ENCODE measurements at regions not wholly inside any gene's neighbourhood (a gene's known extent, or its start where the extent isn't known, plus 50 kb on each side); places are given as distances from the start of the nearest gene placed in this dataset.
"Not testable (repeated sequence)": the region's sequence is repeated elsewhere in the genome, so short reads cannot be mapped to it uniquely, and the experiment has no call there.

DNA sequence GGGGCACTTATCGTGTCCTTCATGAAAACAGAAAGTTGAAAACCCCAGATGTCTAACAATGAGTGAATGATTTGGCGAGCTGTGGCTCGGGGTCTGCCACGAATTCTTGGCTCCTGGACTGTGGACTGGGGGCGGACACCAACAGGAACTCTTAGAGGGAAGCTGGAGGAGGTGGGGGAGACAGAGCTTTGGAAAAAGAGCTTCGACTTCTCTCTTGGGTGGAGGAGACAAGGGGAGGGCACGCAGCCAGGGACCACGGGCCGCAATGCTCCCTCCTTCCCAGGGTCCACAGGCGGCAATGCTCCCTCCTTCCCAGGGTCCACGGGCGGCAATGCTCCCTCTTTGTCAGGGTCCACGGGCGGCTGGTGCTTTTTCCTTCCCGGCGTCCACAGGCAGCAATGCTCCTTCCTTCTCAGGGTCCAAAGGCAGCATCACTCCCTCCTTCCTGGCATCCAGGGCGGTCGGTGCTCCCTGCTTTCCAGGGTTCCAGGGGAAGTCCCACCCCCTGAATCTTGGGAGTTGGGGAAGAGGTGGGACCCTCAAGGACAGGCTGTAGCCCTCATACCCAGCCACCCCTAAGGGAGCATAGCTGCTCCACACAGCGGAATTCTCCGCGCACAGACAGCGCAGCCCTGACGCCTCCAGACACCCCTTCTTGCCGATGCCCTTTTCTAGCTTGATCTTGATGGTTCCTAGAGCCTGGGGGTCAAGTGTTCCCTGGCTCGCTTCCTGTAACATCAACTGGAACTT is 149.0 kb downstream of the LAT start:
- TF ChIP-seq POLR2AphosphoS5 (IDR thresholded peaks at IDR 0.05; ENCODE audit: low read length); POLR2A (IDR thresholded peaks at IDR 0.05; ENCODE audit: low read depth, low read length); BCL11A (IDR thresholded peaks at IDR 0.05; ENCODE audit: low read depth, low read length); TAF1 (IDR thresholded peaks at IDR 0.05; ENCODE audit: borderline replicate concordance, low read depth, low read length); EZH2 (IDR thresholded peaks at IDR 0.05; ENCODE audit: borderline replicate concordance, control insufficient read depth, low read depth, low read length); BHLHE40 (IDR thresholded peaks at IDR 0.05; ENCODE audit: borderline replicate concordance in 1 of 2, low read depth in 2 of 2, low read length in 1 of 2); NR2C2 (IDR thresholded peaks at IDR 0.05; ENCODE audit: borderline replicate concordance, control insufficient read depth, insufficient read length, low read depth); ZNF24 (IDR thresholded peaks at IDR 0.05): not testable (repeated sequence)
- TF ChIP-seq, protein P1, sequence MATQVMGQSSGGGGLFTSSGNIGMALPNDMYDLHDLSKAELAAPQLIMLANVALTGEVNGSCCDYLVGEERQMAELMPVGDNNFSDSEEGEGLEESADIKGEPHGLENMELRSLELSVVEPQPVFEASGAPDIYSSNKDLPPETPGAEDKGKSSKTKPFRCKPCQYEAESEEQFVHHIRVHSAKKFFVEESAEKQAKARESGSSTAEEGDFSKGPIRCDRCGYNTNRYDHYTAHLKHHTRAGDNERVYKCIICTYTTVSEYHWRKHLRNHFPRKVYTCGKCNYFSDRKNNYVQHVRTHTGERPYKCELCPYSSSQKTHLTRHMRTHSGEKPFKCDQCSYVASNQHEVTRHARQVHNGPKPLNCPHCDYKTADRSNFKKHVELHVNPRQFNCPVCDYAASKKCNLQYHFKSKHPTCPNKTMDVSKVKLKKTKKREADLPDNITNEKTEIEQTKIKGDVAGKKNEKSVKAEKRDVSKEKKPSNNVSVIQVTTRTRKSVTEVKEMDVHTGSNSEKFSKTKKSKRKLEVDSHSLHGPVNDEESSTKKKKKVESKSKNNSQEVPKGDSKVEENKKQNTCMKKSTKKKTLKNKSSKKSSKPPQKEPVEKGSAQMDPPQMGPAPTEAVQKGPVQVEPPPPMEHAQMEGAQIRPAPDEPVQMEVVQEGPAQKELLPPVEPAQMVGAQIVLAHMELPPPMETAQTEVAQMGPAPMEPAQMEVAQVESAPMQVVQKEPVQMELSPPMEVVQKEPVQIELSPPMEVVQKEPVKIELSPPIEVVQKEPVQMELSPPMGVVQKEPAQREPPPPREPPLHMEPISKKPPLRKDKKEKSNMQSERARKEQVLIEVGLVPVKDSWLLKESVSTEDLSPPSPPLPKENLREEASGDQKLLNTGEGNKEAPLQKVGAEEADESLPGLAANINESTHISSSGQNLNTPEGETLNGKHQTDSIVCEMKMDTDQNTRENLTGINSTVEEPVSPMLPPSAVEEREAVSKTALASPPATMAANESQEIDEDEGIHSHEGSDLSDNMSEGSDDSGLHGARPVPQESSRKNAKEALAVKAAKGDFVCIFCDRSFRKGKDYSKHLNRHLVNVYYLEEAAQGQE (IDR thresholded peaks at IDR 0.05; ENCODE audit: low read depth, low read length), result not testable (repeated sequence)
- TF ChIP-seq, protein P2, sequence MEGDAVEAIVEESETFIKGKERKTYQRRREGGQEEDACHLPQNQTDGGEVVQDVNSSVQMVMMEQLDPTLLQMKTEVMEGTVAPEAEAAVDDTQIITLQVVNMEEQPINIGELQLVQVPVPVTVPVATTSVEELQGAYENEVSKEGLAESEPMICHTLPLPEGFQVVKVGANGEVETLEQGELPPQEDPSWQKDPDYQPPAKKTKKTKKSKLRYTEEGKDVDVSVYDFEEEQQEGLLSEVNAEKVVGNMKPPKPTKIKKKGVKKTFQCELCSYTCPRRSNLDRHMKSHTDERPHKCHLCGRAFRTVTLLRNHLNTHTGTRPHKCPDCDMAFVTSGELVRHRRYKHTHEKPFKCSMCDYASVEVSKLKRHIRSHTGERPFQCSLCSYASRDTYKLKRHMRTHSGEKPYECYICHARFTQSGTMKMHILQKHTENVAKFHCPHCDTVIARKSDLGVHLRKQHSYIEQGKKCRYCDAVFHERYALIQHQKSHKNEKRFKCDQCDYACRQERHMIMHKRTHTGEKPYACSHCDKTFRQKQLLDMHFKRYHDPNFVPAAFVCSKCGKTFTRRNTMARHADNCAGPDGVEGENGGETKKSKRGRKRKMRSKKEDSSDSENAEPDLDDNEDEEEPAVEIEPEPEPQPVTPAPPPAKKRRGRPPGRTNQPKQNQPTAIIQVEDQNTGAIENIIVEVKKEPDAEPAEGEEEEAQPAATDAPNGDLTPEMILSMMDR (IDR thresholded peaks at IDR 0.05 in 2 of 3, conservative IDR thresholded peaks at IDR 0.05 in 1 of 3; ENCODE audit: control insufficient read depth in 2 of 3, extremely low read depth in 1 of 3, insufficient read depth in 1 of 3, low read depth in 3 of 3, low read length in 3 of 3), result not testable (repeated sequence)

All from GM12878 (cell line).